Fibroblast of lung (primary cell): ENCODE measurements at regions not wholly inside any gene's neighbourhood (a gene's known extent, or its start where the extent isn't known, plus 50 kb on each side); places are given as distances from the start of the nearest gene placed in this dataset.
A peak's percentile ranks its signal among the peaks of the same experiment; 100 is the strongest.
"Not testable (repeated sequence)": the region's sequence is repeated elsewhere in the genome, so short reads cannot be mapped to it uniquely, and the experiment has no call there.

Experiments
- DNase-seq, 2 donors: peaks; one replicate each; pipeline versions ENCODE4 v3.0.0 to v3.0.0-alpha.2; 2010; ENCODE audit warnings: low read depth in 2 of 2
- H2AFZ ChIP-seq: 2 replicates; pipeline ENCODE4 v1.5.1; 2012; ENCODE audit warnings: low read length, control low read depth, inconsistent platforms
- H3K27ac ChIP-seq: 2 replicates; pipeline ENCODE4 v1.5.1; 2011; ENCODE audit warnings: low read length, control low read depth; ENCODE audit not compliant: insufficient read depth
- H3K27me3 ChIP-seq: 2 replicates; pipeline ENCODE4 v1.5.1; 2011; ENCODE audit warnings: mild to moderate bottlenecking, low read length; ENCODE audit not compliant: control insufficient read depth, insufficient read depth
- H3K36me3 ChIP-seq: 2 replicates; pipeline ENCODE4 v1.5.1; 2011; ENCODE audit warnings: low read length; ENCODE audit not compliant: control insufficient read depth, insufficient read depth
- H3K4me1 ChIP-seq: 2 replicates; pipeline ENCODE4 v1.5.1; 2011; ENCODE audit warnings: low read length; ENCODE audit not compliant: control insufficient read depth, insufficient read depth; ENCODE audit errors: extremely low read depth
- H3K4me2 ChIP-seq: 2 replicates; pipeline ENCODE4 v1.5.1; 2011; ENCODE audit warnings: low read length, control low read depth; ENCODE audit not compliant: insufficient read depth; ENCODE audit errors: extremely low read depth
- H3K4me3 ChIP-seq, 4 experiments: fragments of 200-600 bp in 1 of 4; sonication (generic) in 1 of 4; replicated peaks in 1 of 4; 2 replicates each; pipeline ENCODE4 v1.5.1; 2011 to 2016; ENCODE audit warnings: low read length in 4 of 4, low read depth in 3 of 4, mild to moderate bottlenecking in 3 of 4, control low read depth in 2 of 4, inconsistent platforms in 1 of 4, mixed read lengths in 1 of 4; ENCODE audit not compliant: insufficient read depth in 1 of 4; ENCODE audit errors: control extremely low read depth in 1 of 4
- H3K79me2 ChIP-seq: 2 replicates; pipeline ENCODE4 v1.5.1; 2012; ENCODE audit warnings: mild to moderate bottlenecking, low read length, inconsistent platforms; ENCODE audit not compliant: control insufficient read depth, insufficient read depth
- H3K9ac ChIP-seq: 2 replicates; pipeline ENCODE4 v1.5.1; 2011; ENCODE audit warnings: mild to moderate bottlenecking, low read length, control low read depth; ENCODE audit not compliant: insufficient read depth
- H3K9me3 ChIP-seq: 2 replicates; pipeline ENCODE4 v1.5.1; 2012; ENCODE audit warnings: low read depth, low read length; ENCODE audit not compliant: control insufficient read depth, insufficient read depth
- H4K20me1 ChIP-seq: 2 replicates; pipeline ENCODE4 v1.5.1; 2011; ENCODE audit warnings: low read length; ENCODE audit not compliant: control insufficient read depth, insufficient read depth; ENCODE audit errors: extremely low read depth
- EZH2 ChIP-seq: IDR thresholded peaks from 2 replicates; pipeline ENCODE4 v1.5.1; 2012; ENCODE audit warnings: low read length, control low read depth, mild to moderate bottlenecking; ENCODE audit errors: missing control alignments
- TF ChIP-seq, protein P1 (sequence below), 2 donors: IDR thresholded peaks in 1 of 2; conservative IDR thresholded peaks in 1 of 2; 1 replicate in 1 of 2; 2 replicates in 1 of 2; pipeline ENCODE4 v1.5.1; 2011 to 2012; ENCODE audit warnings: low read length in 2 of 2, control low read depth in 1 of 2, inconsistent platforms in 1 of 2, low read depth in 1 of 2, mild to moderate bottlenecking in 1 of 2

DNA sequence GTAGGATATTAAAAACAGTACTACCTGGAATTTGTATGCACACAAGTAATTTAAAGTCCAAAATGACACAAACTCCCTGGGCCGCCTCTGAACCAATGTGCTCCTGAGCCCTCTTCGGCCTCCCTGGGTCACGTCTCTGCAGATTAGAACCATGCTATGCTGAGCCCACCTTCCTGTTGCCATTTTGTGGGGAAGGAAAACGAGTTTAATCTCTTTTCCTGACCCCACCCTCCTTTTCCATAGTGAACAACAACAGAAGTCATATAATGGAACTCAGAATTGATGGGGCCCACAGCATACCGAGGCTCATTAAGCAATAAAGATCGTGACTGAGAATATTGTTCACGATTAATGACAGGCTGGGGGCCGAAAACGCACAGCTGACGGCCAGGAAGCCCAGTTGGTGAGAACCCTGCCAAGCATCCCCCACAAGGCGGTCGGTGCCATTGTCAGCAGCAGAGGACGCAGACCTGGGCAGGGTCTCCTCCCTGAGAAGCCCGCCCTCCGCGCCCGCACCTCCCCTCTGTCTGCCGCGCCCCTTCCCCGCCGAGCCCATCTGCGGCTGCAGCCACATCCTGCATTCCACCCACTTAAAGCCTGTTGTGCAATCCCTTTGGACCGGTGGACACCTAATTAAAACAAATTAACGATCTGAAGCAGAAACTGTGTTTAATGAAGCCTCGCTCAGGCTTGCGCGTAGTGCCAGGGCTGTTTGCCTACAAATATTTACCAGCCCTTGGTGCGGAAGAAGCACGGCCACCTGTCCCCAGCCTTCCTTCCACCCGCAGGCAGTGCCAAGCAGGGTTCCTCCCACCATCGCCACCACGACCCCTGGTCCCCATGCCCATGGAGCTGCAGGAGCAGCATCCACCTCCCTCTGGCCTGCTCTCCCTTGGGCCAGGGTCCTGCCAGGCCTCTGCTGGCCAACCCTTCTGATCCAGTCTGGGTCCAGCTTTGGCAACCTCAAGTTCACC, 68.1 kb downstream of the DLL1 start:
- no peak overlapping the region for H3K27ac ChIP-seq
- no peaks in the 10 kb centered on the region for H3K36me3 ChIP-seq
- H3K9me3 ChIP-seq = no peaks in the 10 kb centered on the region
- no peaks in the 10 kb centered on the region for H4K20me1 ChIP-seq
- no peak overlapping the region for H3K4me3 ChIP-seq
- TF ChIP-seq, protein P1, sequence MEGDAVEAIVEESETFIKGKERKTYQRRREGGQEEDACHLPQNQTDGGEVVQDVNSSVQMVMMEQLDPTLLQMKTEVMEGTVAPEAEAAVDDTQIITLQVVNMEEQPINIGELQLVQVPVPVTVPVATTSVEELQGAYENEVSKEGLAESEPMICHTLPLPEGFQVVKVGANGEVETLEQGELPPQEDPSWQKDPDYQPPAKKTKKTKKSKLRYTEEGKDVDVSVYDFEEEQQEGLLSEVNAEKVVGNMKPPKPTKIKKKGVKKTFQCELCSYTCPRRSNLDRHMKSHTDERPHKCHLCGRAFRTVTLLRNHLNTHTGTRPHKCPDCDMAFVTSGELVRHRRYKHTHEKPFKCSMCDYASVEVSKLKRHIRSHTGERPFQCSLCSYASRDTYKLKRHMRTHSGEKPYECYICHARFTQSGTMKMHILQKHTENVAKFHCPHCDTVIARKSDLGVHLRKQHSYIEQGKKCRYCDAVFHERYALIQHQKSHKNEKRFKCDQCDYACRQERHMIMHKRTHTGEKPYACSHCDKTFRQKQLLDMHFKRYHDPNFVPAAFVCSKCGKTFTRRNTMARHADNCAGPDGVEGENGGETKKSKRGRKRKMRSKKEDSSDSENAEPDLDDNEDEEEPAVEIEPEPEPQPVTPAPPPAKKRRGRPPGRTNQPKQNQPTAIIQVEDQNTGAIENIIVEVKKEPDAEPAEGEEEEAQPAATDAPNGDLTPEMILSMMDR (conservative IDR thresholded peaks at IDR 0.05 in 1 of 2, IDR thresholded peaks at IDR 0.05 in 1 of 2; ENCODE audit: low read depth in 1 of 2, low read length in 2 of 2) = no peak
- no peak for TF ChIP-seq EZH2
- H3K79me2 ChIP-seq = no peaks in the 10 kb centered on the region
- no peak overlapping the region for H2AFZ ChIP-seq
- H3K27me3 ChIP-seq = no peaks in the 10 kb centered on the region
- H3K9ac ChIP-seq = no peak overlapping the region
- H3K4me1 ChIP-seq = no peaks in the 10 kb centered on the region
- H3K4me2 ChIP-seq = no peak overlapping the region
- DNase-seq = peak in 1 of 2 donors; percentile 65

DNA sequence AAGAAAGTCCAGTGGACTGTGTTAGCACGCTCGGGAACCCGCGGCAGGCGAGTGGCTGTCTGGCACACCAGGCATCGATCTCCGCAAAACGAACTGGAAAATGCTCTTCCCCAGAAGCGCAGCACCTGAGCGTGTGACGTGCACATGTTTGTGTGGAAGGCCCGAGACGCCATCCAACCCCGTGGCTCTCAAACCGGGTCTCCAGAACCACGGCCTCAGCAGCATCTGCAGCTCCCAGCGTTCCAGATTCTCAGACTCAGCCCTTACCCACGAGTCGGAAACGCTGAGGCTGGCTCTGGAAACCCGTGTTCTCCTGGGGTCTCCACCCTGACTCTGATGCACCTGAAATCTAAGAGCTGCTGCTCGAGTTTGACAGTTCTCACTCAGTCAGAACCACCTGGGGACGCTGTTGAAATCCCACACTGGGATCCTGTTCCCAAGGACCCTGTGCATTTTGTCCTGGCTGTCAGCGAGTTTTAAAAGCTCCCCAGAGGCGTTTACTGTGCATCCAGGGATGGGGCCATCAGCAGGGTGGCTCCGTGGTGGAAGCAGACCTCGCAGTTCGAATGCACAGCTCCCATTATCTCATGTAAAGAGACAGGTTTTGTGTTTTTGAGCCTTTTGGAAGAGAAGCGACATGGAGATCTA, 69.0 kb downstream of the DLL1 start:
- Histone ChIP-seq H3K79me2 (no peaks in the 10 kb centered on the region), H4K20me1 (no peaks in the 10 kb centered on the region), H3K9me3 (no peaks in the 10 kb centered on the region), H3K4me2 (no peak overlapping the region), H3K36me3 (no peaks in the 10 kb centered on the region), H3K4me1 (no peaks in the 10 kb centered on the region), H2AFZ (no peak overlapping the region), H3K4me3 (no peak overlapping the region), H3K27ac (no peak overlapping the region), H3K27me3 (no peaks in the 10 kb centered on the region), H3K9ac (no peak overlapping the region)
- TF ChIP-seq EZH2 = no peak
- TF ChIP-seq, protein P1 (conservative IDR thresholded peaks at IDR 0.05 in 1 of 2, IDR thresholded peaks at IDR 0.05 in 1 of 2; ENCODE audit: low read depth in 1 of 2, low read length in 2 of 2) = no peak
- no peak for DNase-seq

DNA sequence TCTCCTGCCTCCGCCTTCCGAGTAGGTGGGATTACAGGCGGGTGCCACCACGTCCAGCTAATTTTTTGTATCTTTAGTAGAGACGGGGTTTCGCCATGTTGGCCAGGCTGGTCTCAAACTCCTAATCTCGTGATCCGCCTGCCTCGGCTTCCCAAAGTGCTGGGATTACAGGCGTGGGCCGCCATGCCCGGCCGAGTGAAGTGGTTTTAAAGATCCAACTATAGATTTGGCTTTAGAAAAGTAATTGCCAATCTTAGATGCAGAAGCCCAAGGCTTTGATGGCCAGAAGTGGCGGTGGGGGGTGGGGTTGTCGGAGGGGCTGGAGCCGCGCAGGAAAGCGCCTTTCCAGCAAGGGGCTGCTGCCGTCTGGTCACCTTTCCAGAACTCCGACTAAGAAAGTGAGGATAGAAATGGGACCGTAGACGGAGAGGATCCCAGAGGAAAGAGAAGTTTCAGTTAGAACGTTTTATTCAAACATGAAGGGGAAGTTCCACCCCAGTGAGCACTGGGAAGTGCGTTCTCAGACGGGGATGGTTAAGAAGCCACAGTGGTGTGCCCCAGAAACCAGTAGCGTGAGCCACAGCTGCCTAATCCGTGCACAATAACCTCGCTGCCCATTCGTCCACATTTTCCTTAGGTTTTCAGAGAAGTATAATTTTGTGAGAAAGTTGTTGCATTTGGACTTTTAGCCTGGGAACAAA, 69.7 kb downstream of the DLL1 start:
- Histone ChIP-seq H3K4me3 (no peak overlapping the region), H3K79me2 (no peaks in the 10 kb centered on the region), H3K27me3 (no peaks in the 10 kb centered on the region), H2AFZ (no peak overlapping the region), H4K20me1 (no peaks in the 10 kb centered on the region), H3K9me3 (no peaks in the 10 kb centered on the region), H3K4me2 (no peak overlapping the region), H3K27ac (no peak overlapping the region), H3K9ac (no peak overlapping the region), H3K36me3 (no peaks in the 10 kb centered on the region), H3K4me1 (no peaks in the 10 kb centered on the region)
- no peak for DNase-seq
- TF ChIP-seq, protein P1 (conservative IDR thresholded peaks at IDR 0.05 in 1 of 2, IDR thresholded peaks at IDR 0.05 in 1 of 2; ENCODE audit: low read depth in 1 of 2, low read length in 2 of 2) = no peak
- no peak for TF ChIP-seq EZH2

DNA sequence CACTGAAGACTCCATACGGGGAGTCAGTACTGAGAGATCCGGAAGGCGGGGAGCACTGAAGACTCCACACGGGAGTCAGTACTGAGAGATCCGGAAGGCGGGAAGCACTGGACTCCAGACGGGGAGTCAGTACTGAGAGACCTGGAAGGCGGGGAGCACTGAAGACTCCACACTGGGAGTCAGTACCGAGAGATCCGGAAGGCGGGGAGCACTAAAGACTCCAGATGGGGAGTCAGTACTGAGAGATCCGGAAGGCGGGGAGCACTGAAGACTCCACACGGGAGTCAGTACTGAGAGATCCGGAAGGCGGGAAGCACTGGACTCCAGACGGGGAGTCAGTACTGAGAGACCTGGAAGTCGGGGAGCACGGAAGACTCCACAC, 77.2 kb downstream of the DLL1 start:
- not testable (repeated sequence) for H3K27ac ChIP-seq, H3K79me2 ChIP-seq, H3K36me3 ChIP-seq, H2AFZ ChIP-seq, H3K4me2 ChIP-seq, H3K4me1 ChIP-seq, DNase-seq, H4K20me1 ChIP-seq, H3K9me3 ChIP-seq, H3K27me3 ChIP-seq, H3K4me3 ChIP-seq, H3K9ac ChIP-seq
